COLO668 (cell line): ENCODE measurements at regions not wholly inside any gene's neighbourhood (a gene's known extent, or its start where the extent isn't known, plus 50 kb on each side); places are given as distances from the start of the nearest gene placed in this dataset.

Source experiments
- DNase-seq: peaks from one replicate; lab custom pipeline; 2025; ENCODE audit not compliant: unreplicated experiment; lab: John Stamatoyannopoulos, UW

GRCh38 chr5:167820101-167820990 lies 471.1 kb upstream of the WWC1 start:
- DNase-seq = no peak

GRCh38 chr5:167821151-167821550 lies 470.3 kb upstream of the WWC1 start:
- no peak for DNase-seq

GRCh38 chr5:167821669-167822068 lies 469.8 kb upstream of the WWC1 start:
- DNase-seq = no peak

GRCh38 chr5:167822241-167822640 lies 469.2 kb upstream of the WWC1 start:
- no peak for DNase-seq

GRCh38 chr5:167823405-167823804 lies 468.0 kb upstream of the WWC1 start:
- DNase-seq = no peak

GRCh38 chr5:167827766-167828165 lies 463.7 kb upstream of the WWC1 start:
- no peak for DNase-seq

- DNase-seq = no peak
Observed at GRCh38 chr5:167831754-167832504, 459.5 kb upstream of the WWC1 start.

- no peak for DNase-seq
Observed at GRCh38 chr5:167832609-167833008, 458.8 kb upstream of the WWC1 start.

- no peak for DNase-seq
Observed at GRCh38 chr5:167833456-167833855, 458.0 kb upstream of the WWC1 start.

- DNase-seq = no peak
Observed at GRCh38 chr5:167835146-167835545, 456.3 kb upstream of the WWC1 start.

GRCh38 chr5:167837127-167837526 lies 454.3 kb upstream of the WWC1 start:
- no peak for DNase-seq

- DNase-seq = no peak
Observed at GRCh38 chr5:167839065-167839464, 452.4 kb upstream of the WWC1 start.

- DNase-seq = no peak
Observed at GRCh38 chr5:167840527-167841130, 450.8 kb upstream of the WWC1 start.

GRCh38 chr5:167843881-167844572 lies 447.4 kb upstream of the WWC1 start:
- DNase-seq = no peak

GRCh38 chr5:167845952-167846351 lies 445.5 kb upstream of the WWC1 start:
- DNase-seq = no peak

- DNase-seq = no peak
Observed at GRCh38 chr5:167849874-167850273, 441.6 kb upstream of the WWC1 start.

- no peak for DNase-seq
Observed at GRCh38 chr5:167850911-167851310, 440.5 kb upstream of the WWC1 start.

GRCh38 chr5:167851416-167851815 lies 440.0 kb upstream of the WWC1 start:
- DNase-seq = no peak

- no peak for DNase-seq
Observed at GRCh38 chr5:167852515-167852914, 438.9 kb upstream of the WWC1 start.

- DNase-seq = no peak
Observed at GRCh38 chr5:167853421-167853820, 438.0 kb upstream of the WWC1 start.

- no peak for DNase-seq
Observed at GRCh38 chr5:167855818-167856217, 435.6 kb upstream of the WWC1 start.
